ENCODE measurements at regions not wholly inside any gene's neighbourhood (a gene's known extent, or its start where the extent isn't known, plus 50 kb on each side); places are given as distances from the start of the nearest gene placed in this dataset.

GRCh38 chr13:47480951-47481350 lies 520.1 kb downstream of the SUCLA2 start:
- H3K27me3 Mint-ChIP-seq, result no peaks in the 10 kb centered on the region
- DNase-seq (no peak), ATAC-seq (no peak)
- no peak overlapping the region for H3K27ac Mint-ChIP-seq
- H3K36me3 Mint-ChIP-seq, result no peaks in the 10 kb centered on the region
- H3K4me3 Mint-ChIP-seq, result no peak overlapping the region
- CTCF ChIA-PET, result no interaction called here
- no peaks in the 10 kb centered on the region for H3K4me1 Mint-ChIP-seq
- peaks cover 2% of the 10 kb centered on the region for H3K9me3 Mint-ChIP-seq (ENCODE audit: low read depth)

- Mint-ChIP-seq H3K4me3 (no peak overlapping the region), H3K36me3 (no peaks in the 10 kb centered on the region), H3K9me3 (ENCODE audit: low read depth) (peaks cover 2% of the 10 kb centered on the region), H3K27ac (no peak overlapping the region), H3K27me3 (no peaks in the 10 kb centered on the region), H3K4me1 (no peaks in the 10 kb centered on the region)
- ATAC-seq (no peak), DNase-seq (no peak)
- CTCF ChIA-PET, result no interaction called here
Observed at GRCh38 chr13:47480121-47480520, 521.0 kb downstream of the SUCLA2 start.

- H3K36me3 Mint-ChIP-seq, result no peaks in the 10 kb centered on the region
- no peaks in the 10 kb centered on the region for H3K27me3 Mint-ChIP-seq
- no peak overlapping the region for H3K4me3 Mint-ChIP-seq
- CTCF ChIA-PET, result no interaction called here
- no peak for DNase-seq
- ATAC-seq, result no peak
- no peaks in the 10 kb centered on the region for H3K4me1 Mint-ChIP-seq
- peaks cover 4% of the 10 kb centered on the region for H3K9me3 Mint-ChIP-seq (ENCODE audit: low read depth)
- H3K27ac Mint-ChIP-seq, result no peak overlapping the region
Observed at GRCh38 chr13:47478985-47479384, 522.1 kb downstream of the SUCLA2 start.

- Mint-ChIP-seq H3K4me1 (no peaks in the 10 kb centered on the region), H3K36me3 (no peaks in the 10 kb centered on the region), H3K9me3 (ENCODE audit: low read depth) (peaks cover 4% of the 10 kb centered on the region), H3K27me3 (no peaks in the 10 kb centered on the region), H3K27ac (no peak overlapping the region), H3K4me3 (no peak overlapping the region)
- ATAC-seq, result no peak
- CTCF ChIA-PET, result no interaction called here
- no peak for DNase-seq
Observed at GRCh38 chr13:47475441-47475948, 525.6 kb downstream of the SUCLA2 start.

DNA sequence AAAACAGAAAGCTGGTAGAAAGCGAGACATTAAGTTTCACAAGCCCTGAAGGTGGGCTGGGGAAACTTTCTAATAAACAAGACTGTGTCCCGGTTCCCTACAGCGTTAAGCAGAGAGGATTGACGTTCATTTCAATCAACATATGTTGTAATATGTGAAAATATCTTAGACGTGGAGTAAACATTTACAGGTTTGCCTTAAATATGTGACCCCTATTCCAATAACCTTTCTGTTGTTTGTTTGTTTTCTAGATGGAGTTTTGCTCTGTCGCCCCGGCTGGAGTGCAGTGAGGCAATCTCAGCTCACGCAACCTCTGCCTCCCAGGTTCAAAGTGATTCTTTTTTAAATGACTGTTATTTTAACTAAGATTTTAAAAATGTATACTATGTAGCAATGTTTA lies 526.2 kb downstream of the SUCLA2 start:
- ATAC-seq, result no peak

DNA sequence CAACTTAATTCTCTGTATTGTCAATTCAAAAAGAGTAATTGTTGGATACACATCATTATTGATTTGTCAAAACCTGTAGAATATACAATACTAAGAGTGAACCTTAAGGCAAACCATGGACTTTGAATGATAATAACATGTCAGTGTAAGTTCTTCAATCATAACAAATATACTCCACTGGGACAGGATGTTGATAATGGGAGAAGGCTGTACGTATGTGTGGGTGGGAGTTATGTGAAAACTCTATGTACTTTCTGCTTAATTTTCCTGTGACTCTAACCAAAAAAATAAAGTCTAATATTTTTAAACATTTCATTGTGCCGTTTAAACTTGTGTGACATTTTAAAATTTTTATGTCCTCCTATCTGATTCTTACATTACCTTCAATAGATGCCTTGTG lies 526.7 kb downstream of the SUCLA2 start:
- Mint-ChIP-seq H3K27ac (no peak overlapping the region), H3K4me1 (no peaks in the 10 kb centered on the region), H3K4me3 (no peak overlapping the region), H3K9me3 (ENCODE audit: low read depth) (peaks cover 2% of the 10 kb centered on the region), H3K36me3 (no peaks in the 10 kb centered on the region), H3K27me3 (no peaks in the 10 kb centered on the region)
- no peak for DNase-seq
- ATAC-seq, result no peak
- CTCF ChIA-PET, result no interaction called here

More for the DNA sequence above, 526.2 kb downstream of the SUCLA2 start:
- Mint-ChIP-seq H3K4me1 (no peaks in the 10 kb centered on the region), H3K9me3 (ENCODE audit: low read depth) (peaks cover 2% of the 10 kb centered on the region), H3K27ac (no peak overlapping the region), H3K4me3 (no peak overlapping the region), H3K27me3 (no peaks in the 10 kb centered on the region), H3K36me3 (no peaks in the 10 kb centered on the region)
- CTCF ChIA-PET, result no interaction called here
- DNase-seq, result no peak

DNA sequence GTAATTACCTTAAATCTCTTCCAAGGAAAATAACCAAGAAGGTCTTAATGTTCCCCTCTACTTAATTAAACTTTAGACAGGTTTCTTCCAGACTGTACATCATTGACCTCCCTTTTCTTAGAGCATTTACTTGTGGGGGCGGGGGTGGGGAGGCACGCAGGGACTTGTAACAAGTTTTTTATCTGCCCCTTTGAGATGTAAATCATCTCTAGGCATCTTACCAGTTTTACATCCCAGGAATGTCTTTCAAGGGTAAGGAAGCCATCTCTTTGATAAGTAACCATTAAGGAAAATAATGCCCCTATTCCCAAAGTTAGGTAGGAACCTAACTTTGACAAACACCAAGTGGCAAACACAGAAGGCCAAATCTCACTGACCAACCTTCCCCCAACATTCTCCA lies 528.6 kb downstream of the SUCLA2 start:
- H3K36me3 Mint-ChIP-seq, result no peaks in the 10 kb centered on the region
- CTCF ChIA-PET, result no interaction called here
- DNase-seq (no peak), ATAC-seq (no peak)
- no peaks in the 10 kb centered on the region for H3K4me1 Mint-ChIP-seq
- H3K4me3 Mint-ChIP-seq, result no peak overlapping the region
- H3K27ac Mint-ChIP-seq, result no peak overlapping the region
- no peaks in the 10 kb centered on the region for H3K27me3 Mint-ChIP-seq
- H3K9me3 Mint-ChIP-seq (ENCODE audit: low read depth), result peaks cover 8% of the 10 kb centered on the region

DNA sequence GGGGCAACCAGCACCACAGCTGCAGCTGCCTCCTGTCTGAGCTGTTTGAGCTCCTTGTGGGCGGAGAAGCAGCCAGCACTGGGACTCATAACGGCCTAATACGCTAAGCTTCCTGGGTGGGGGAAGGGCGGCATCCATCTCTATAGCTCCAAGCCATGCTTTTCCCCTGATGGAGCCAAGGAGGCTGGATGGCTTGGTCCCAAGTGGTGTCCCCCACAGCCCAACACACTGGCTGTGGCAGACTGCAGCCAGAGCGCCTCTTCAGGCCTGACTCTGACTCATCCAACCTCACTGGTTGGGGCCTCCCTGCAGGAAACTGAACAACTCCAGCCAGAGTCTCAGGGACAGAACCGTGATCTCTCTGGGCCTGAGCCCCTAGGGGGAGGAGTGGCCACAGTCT lies 537.3 kb downstream of the SUCLA2 start:
- ATAC-seq (no peak), DNase-seq (no peak)
- H3K27me3 Mint-ChIP-seq, result no peaks in the 10 kb centered on the region
- CTCF ChIA-PET, result no interaction called here
- no peak overlapping the region for H3K4me3 Mint-ChIP-seq
- no peak overlapping the region for H3K27ac Mint-ChIP-seq
- H3K9me3 Mint-ChIP-seq (ENCODE audit: low read depth), result peaks cover 11% of the 10 kb centered on the region
- H3K36me3 Mint-ChIP-seq, result no peaks in the 10 kb centered on the region
- no peaks in the 10 kb centered on the region for H3K4me1 Mint-ChIP-seq

GRCh38 chr13:47463002-47463401 lies 538.1 kb downstream of the SUCLA2 start:
- ATAC-seq, result no peak
- no peaks in the 10 kb centered on the region for H3K27me3 Mint-ChIP-seq
- H3K27ac Mint-ChIP-seq, result no peak overlapping the region
- CTCF ChIA-PET, result no interaction called here
- no peak for DNase-seq
- H3K9me3 Mint-ChIP-seq (ENCODE audit: low read depth), result peaks cover 11% of the 10 kb centered on the region
- H3K36me3 Mint-ChIP-seq, result no peaks in the 10 kb centered on the region
- no peaks in the 10 kb centered on the region for H3K4me1 Mint-ChIP-seq
- no peak overlapping the region for H3K4me3 Mint-ChIP-seq

- H3K9me3 Mint-ChIP-seq (ENCODE audit: low read depth), result peaks cover 7% of the 10 kb centered on the region
- CTCF ChIA-PET, result no interaction called here
- H3K27me3 Mint-ChIP-seq, result no peaks in the 10 kb centered on the region
- H3K27ac Mint-ChIP-seq, result no peak overlapping the region
- DNase-seq, result no peak
- H3K4me3 Mint-ChIP-seq, result no peak overlapping the region
- H3K36me3 Mint-ChIP-seq, result no peaks in the 10 kb centered on the region
- H3K4me1 Mint-ChIP-seq, result no peaks in the 10 kb centered on the region
- no peak for ATAC-seq
Observed at GRCh38 chr13:47461816-47462215, 539.3 kb downstream of the SUCLA2 start.

- Mint-ChIP-seq H3K9me3 (ENCODE audit: low read depth) (peaks cover 3% of the 10 kb centered on the region), H3K4me1 (no peaks in the 10 kb centered on the region), H3K27me3 (no peaks in the 10 kb centered on the region), H3K36me3 (no peaks in the 10 kb centered on the region), H3K4me3 (no peak overlapping the region), H3K27ac (no peak overlapping the region)
- ATAC-seq (no peak), DNase-seq (no peak)
- CTCF ChIA-PET, result no interaction called here
Observed at GRCh38 chr13:47459512-47459911, 541.6 kb downstream of the SUCLA2 start.

GRCh38 chr13:47457626-47458025 lies 543.4 kb downstream of the SUCLA2 start:
- Mint-ChIP-seq H3K9me3 (ENCODE audit: low read depth) (no peaks in the 10 kb centered on the region), H3K4me3 (no peak overlapping the region), H3K27ac (no peak overlapping the region), H3K4me1 (no peaks in the 10 kb centered on the region), H3K36me3 (no peaks in the 10 kb centered on the region), H3K27me3 (no peaks in the 10 kb centered on the region)
- ATAC-seq (no peak), DNase-seq (no peak)
- CTCF ChIA-PET, result no interaction called here

DNA sequence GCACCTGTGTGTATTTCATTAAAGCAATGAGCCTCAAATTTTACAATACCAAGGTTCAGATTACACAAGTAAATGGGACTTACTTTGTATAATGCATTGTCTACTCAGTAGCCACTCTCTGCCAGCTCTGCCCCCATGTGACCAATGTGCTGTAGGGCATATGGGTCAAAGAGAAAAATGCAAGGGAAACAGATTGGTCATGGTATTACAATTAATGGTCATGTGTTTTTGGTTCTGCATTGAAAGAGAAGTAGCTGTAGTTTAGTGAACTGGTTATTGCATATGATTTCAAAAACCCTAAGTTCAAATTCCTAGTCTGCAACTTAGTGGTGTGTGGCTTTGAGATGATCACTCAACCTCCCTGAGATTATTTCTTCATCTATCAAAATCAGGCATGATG lies 545.4 kb downstream of the SUCLA2 start:
- Mint-ChIP-seq H3K4me1 (no peaks in the 10 kb centered on the region), H3K27ac (no peak overlapping the region), H3K27me3 (no peaks in the 10 kb centered on the region), H3K36me3 (no peaks in the 10 kb centered on the region), H3K4me3 (no peak overlapping the region), H3K9me3 (ENCODE audit: low read depth) (no peaks in the 10 kb centered on the region)
- no peak for ATAC-seq
- no peak for DNase-seq
- CTCF ChIA-PET, result no interaction called here

DNA sequence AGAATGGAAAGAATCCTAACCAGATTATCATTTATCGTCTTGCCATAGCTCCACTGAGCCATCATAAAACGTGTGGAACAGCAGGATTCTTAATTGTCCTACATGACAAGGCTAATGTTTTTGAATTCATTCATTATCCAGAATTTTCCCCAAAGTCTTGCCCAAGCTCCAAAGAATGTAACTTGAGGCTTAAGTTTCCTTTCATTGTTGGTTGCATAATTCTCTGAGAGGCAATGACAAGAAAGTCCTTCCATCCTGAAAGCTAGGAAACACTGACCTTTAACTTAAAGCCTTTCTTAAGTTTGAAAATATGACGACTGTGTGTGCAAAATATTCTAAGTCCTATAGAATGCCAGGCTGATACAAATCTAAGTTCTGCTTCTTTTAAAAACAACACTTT lies 546.1 kb downstream of the SUCLA2 start:
- ATAC-seq, result no peak
- Mint-ChIP-seq H3K9me3 (ENCODE audit: low read depth) (no peaks in the 10 kb centered on the region), H3K36me3 (no peaks in the 10 kb centered on the region), H3K4me3 (no peak overlapping the region), H3K27me3 (no peaks in the 10 kb centered on the region), H3K4me1 (no peaks in the 10 kb centered on the region), H3K27ac (no peak overlapping the region)
- CTCF ChIA-PET, result no interaction called here
- DNase-seq, result no peak

- H3K27me3 Mint-ChIP-seq, result no peaks in the 10 kb centered on the region
- ATAC-seq, result no peak
Observed at GRCh38 chr13:47437406-47437805, 540.6 kb upstream of the HTR2A start.

More at GRCh38 chr13:47437406-47437805, 540.6 kb upstream of the HTR2A start:
- no peaks in the 10 kb centered on the region for H3K4me1 Mint-ChIP-seq
- no peaks in the 10 kb centered on the region for H3K9me3 Mint-ChIP-seq (ENCODE audit: low read depth)
- no peak for DNase-seq
- H3K4me3 Mint-ChIP-seq, result no peak overlapping the region
- no peaks in the 10 kb centered on the region for H3K36me3 Mint-ChIP-seq
- no peak overlapping the region for H3K27ac Mint-ChIP-seq
- CTCF ChIA-PET, result no interaction called here

All from activated CD8-positive, alpha-beta memory T cell treated with anti-CD3 and anti-CD28 coated beads, Interleukin-2, amount 10 ng/mL, durations not matched to agents 7 days and 5 days (primary cell).